HG03571 (cell line): ENCODE measurements at regions not wholly inside any gene's neighbourhood (a gene's known extent, or its start where the extent isn't known, plus 50 kb on each side); places are given as distances from the start of the nearest gene placed in this dataset.

Experiments
- ATAC-seq: cut with Tn5 transposase; IDR thresholded peaks from one replicate; pipeline ENCODE4 v1.9.1; 2021; ENCODE audit not compliant: unreplicated experiment

GRCh38 chr17:68182940-68183551 is 64.8 kb upstream of the AMZ2 start:
- peak; percentile 40 for ATAC-seq

DNA sequence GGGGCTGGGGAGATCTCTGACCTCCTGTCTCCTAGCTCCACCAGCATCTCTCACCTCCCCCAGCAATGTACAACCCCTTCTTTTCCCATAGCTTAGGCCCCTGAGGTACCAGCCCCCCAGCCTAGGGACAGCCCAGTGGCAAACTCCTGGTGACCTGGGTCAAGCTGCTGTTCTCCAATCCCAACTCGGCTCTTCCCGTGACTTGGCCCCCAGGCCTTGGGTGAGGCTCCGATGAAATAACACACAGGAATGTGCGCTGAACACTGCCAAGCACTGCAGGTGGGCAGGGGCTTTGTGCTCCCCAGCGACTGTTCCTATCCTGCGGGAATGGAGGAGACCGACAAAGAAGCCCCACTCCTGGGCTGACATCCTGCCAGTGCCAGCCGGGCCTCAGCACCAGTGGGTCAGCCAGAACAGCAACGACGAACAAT is 63.7 kb upstream of the AMZ2 start:
- ATAC-seq = no peak

GRCh38 chr17:68184816-68185436 is 62.9 kb upstream of the AMZ2 start:
- ATAC-seq = peak; percentile 44

GRCh38 chr17:68185820-68186219 is 62.0 kb upstream of the AMZ2 start:
- no peak for ATAC-seq

DNA sequence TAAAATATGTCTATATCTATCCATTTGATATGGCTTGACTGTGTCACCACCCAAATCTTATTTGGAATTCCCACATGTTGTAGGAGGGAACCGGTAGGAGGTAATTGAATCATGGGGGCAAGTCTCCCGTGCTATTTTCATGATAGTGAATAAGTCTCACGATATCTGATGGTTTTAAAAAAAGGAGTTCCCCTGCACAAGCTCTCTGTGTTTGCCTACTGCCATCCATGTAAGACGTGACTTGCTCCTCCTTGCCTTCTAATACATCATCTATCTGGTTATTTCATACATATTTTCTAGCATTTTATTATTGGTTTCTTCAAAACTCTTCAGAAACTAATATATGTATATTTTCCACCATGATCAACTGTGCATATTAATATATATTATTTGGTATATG is 57.3 kb upstream of the AMZ2 start:
- no peak for ATAC-seq

DNA sequence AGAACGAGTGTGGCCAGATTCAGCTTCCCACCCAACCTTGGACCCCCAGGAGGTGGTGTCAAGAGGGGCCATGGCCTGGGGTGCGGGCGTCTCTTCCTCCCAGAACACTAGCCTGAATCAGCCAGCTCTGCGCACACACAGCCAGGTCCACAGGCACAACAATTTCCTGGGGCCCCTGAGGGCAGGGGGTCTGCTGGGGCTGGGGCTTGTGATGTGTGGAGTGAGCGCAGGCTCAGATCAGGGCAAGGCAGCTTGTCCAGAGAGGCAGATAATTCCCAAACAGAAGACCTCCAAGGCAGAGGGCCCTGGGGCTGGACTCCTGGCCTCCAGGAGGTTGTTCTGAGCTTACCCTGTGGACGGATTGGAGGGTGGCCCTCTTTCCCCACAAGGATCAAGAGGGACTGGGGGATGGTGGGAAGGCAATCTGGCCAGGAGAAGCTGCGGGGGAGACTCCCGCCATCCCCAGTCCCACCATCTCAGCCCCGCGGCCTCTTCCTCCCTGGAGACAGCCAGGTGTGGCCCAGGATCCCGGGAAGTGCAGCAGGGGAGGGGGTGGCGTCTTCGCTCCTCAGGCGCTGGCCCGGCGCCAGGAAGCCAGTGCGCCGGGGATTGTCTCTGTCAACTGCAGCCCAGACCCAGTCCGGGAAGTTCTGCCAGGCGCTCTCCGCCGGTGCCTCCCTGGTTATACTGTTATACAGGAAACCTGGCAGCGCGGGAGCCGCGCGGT is 52.0 kb upstream of the AMZ2 start:
- no peak for ATAC-seq

GRCh38 chr17:68196394-68197090 is 51.3 kb upstream of the AMZ2 start:
- ATAC-seq = no peak

DNA sequence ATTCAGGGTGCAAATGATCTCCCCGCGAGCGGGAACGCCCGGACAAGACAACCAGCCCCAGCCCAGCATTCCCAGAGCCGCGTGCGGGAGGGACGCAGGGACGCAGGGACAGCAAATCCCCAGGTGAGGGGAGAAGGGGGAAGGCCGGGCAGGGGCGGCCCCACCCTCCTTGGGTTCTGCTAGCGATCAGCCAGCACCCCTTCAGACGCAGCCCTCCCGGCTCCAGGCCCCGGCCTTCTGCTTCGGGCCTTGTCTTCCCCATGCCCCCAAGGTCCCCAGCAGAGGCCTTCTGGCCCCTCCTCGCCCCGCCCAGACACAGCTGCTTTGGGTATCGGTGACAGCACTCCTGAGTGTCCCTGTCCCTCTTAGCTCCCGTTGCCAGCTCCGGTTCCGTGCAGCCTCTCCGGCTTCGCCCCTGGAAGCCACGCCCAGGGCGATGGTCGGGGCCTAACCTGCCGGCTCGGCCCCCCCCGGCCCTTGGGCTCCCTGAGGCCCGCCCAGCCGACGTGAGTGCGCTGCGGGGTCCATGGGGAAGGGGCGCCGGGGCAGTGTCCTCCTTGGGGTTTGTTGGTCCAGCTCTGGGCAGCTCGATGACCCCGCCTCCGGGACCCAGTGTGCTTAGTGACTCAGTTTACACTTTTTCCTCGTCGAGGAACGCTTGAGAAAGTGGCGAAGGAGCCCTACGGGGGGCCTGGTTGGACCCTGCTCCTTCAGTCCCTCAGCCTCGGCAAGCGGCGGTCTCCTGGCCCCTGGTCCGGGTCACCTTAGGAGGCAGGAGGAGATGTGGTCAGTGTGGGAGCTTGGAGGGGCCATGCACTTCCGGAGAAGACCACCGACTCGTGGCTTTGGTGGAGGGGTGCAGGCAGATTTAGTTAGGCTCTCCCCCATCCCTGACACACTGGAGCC is 50.5 kb upstream of the AMZ2 start:
- no peak for ATAC-seq

- no peak for ATAC-seq
These were observed 49.6 kb upstream of the AMZ2 start for GRCh38 chr17:68197997-68198930.
